GM23248 (cell line): ENCODE measurements at regions not wholly inside any gene's neighbourhood (a gene's known extent, or its start where the extent isn't known, plus 50 kb on each side); places are given as distances from the start of the nearest gene placed in this dataset.
"Not testable (repeated sequence)": the region's sequence is repeated elsewhere in the genome, so short reads cannot be mapped to it uniquely, and the experiment has no call there.

ENCODE experiments used
- DNase-seq: peaks from one replicate; pipeline ENCODE4 v3.0.0-alpha.2; 2015
- H2AFZ ChIP-seq: fragments of 200-600 bp; sonication (generic); 2 replicates; pipeline ENCODE4 v1.6.1; 2016; ENCODE audit warnings: antibody characterized with exemption
- H3F3A ChIP-seq: fragments of 200-600 bp; sonication (generic); 2 replicates; pipeline ENCODE4 v1.6.1; 2016; ENCODE audit warnings: mild to moderate bottlenecking, antibody characterized with exemption, mixed run types; ENCODE audit not compliant: insufficient read depth
- H3K27ac ChIP-seq: fragments of 200-600 bp; sonication (generic); 2 replicates; pipeline ENCODE4 v1.5.1; 2016; ENCODE audit warnings: mild to moderate bottlenecking
- H3K27me3 ChIP-seq: fragments of 200-600 bp; sonication (generic); replicated peaks from 2 replicates; pipeline ENCODE4 v1.6.1; 2016; ENCODE audit warnings: mild to moderate bottlenecking; ENCODE audit not compliant: insufficient read depth
- H3K36me3 ChIP-seq: fragments of 200-600 bp; sonication (generic); 2 replicates; pipeline ENCODE4 v1.6.1; 2016; ENCODE audit warnings: low read depth, mild to moderate bottlenecking
- H3K4me1 ChIP-seq: fragments of 200-600 bp; sonication (generic); 2 replicates; pipeline ENCODE4 v1.6.1; 2016; ENCODE audit warnings: mild to moderate bottlenecking; ENCODE audit not compliant: insufficient read depth
- H3K4me2 ChIP-seq: fragments of 200-600 bp; sonication (generic); one replicate; pipeline ENCODE4 v1.6.1; 2016; ENCODE audit warnings: mild to moderate bottlenecking; ENCODE audit not compliant: unreplicated experiment
- H3K4me3 ChIP-seq: fragments of 200-600 bp; sonication (generic); 2 replicates; pipeline ENCODE4 v1.5.1; 2016; ENCODE audit warnings: mild to moderate bottlenecking
- H3K79me2 ChIP-seq: fragments of 200-600 bp; sonication (generic); 2 replicates; pipeline ENCODE4 v1.6.1; 2016; ENCODE audit warnings: mild to moderate bottlenecking; ENCODE audit not compliant: insufficient read depth
- H3K9ac ChIP-seq: fragments of 200-600 bp; sonication (generic); 2 replicates; pipeline ENCODE4 v1.6.1; 2016; ENCODE audit warnings: mild to moderate bottlenecking
- H3K9me2 ChIP-seq: fragments of 200-600 bp; sonication (generic); 2 replicates; pipeline ENCODE4 v1.6.1; 2016; ENCODE audit warnings: mixed run types, mild to moderate bottlenecking, moderate library complexity; ENCODE audit not compliant: insufficient read depth
- H3K9me3 ChIP-seq: fragments of 200-600 bp; sonication (generic); one replicate; pipeline ENCODE4 v1.6.1; 2017; ENCODE audit warnings: low read depth
- H4K20me1 ChIP-seq: fragments of 200-600 bp; sonication (generic); 2 replicates; pipeline ENCODE4 v1.6.0; 2016; ENCODE audit not compliant: insufficient read depth
- EZH2 ChIP-seq: fragments of 200-600 bp; sonication (generic); IDR thresholded peaks from 2 replicates; pipeline ENCODE4 v1.6.1; 2018; ENCODE audit warnings: antibody characterized with exemption, mild to moderate bottlenecking; ENCODE audit not compliant: insufficient read depth, poor library complexity, severe bottlenecking
- EZH2phosphoT487 ChIP-seq: fragments of 200-600 bp; sonication (generic); IDR thresholded peaks from 2 replicates; pipeline ENCODE4 v1.6.1; 2018; ENCODE audit warnings: antibody characterized with exemption, moderate library complexity, mild to moderate bottlenecking, low read depth; ENCODE audit not compliant: insufficient read depth
- WGBS, 2 experiments: methylation state at CpG; one replicate each; pipeline ENCODE4 v1.1.6; 2015 to 2017; ENCODE audit warnings: low lambda C conversion rate in 2 of 2, low coverage in 1 of 2; ENCODE audit errors: missing lambda C conversion rate in 2 of 2; 5-methylcytosine and 5-hydroxymethylcytosine counted together
- in situ Hi-C: fragments of 300-500 bp; cut with MboI; formaldehyde crosslinking; loops from 2 replicates; pipeline ENCODE4 v1.15.0; 2020

- in situ Hi-C loops = no loop called here
- H4K20me1 ChIP-seq = no peaks in the 10 kb centered on the region
- TF ChIP-seq EZH2 = no peak
- no peak overlapping the region for H3K4me3 ChIP-seq
- H3K4me1 ChIP-seq = peaks cover 15% of the 10 kb centered on the region
- H3K79me2 ChIP-seq = no peaks in the 10 kb centered on the region
- no peak overlapping the region for H3K9ac ChIP-seq
- H3K27me3 ChIP-seq = no peaks in the 10 kb centered on the region
- WGBS, 2 experiments = 63 to 69% methylated on average over 1 of the region's 1 CpG
- no peak overlapping the region for H3K4me2 ChIP-seq
- H3K9me2 ChIP-seq = no peaks in the 10 kb centered on the region
- H3K9me3 ChIP-seq = no peaks in the 10 kb centered on the region
- H3K36me3 ChIP-seq = no peaks in the 10 kb centered on the region
- DNase-seq = peak; percentile 33
- no peak overlapping the region for H2AFZ ChIP-seq
- peaks cover 19% of the 10 kb centered on the region; the same call in 1 of the 2 replicates for H3F3A ChIP-seq
- no peak overlapping the region for H3K27ac ChIP-seq
These were observed 261.5 kb downstream of the TLE1 start for GRCh38 chr9:81427870-81428269.

GRCh38 chr9:81424431-81424830, 264.9 kb downstream of the TLE1 start:
- Histone ChIP-seq H3K9me3 (no peaks in the 10 kb centered on the region), H3K27me3 (no peaks in the 10 kb centered on the region), H3K27ac (no peak overlapping the region), H3K79me2 (no peaks in the 10 kb centered on the region), H3K9ac (no peak overlapping the region), H2AFZ (no peak overlapping the region), H3F3A (no peaks in the 10 kb centered on the region), H3K4me2 (no peak overlapping the region), H3K9me2 (no peaks in the 10 kb centered on the region), H3K36me3 (no peaks in the 10 kb centered on the region), H4K20me1 (no peaks in the 10 kb centered on the region), H3K4me3 (no peak overlapping the region), H3K4me1 (no peaks in the 10 kb centered on the region)
- no peak for TF ChIP-seq EZH2
- no peak for TF ChIP-seq EZH2phosphoT487
- DNase-seq = peak; percentile 16
- in situ Hi-C loops = no loop called here
- 0 to 4% methylated on average over 1 of the region's 1 CpG for WGBS, 2 experiments

GRCh38 chr9:81423589-81424326, 265.6 kb downstream of the TLE1 start:
- Histone ChIP-seq H3K4me2 (no peak overlapping the region), H4K20me1 (no peaks in the 10 kb centered on the region)
- in situ Hi-C loops = no loop called here

GRCh38 chr9:81421090-81421489, 268.3 kb downstream of the TLE1 start:
- H4K20me1 ChIP-seq, H3K36me3 ChIP-seq, H2AFZ ChIP-seq, H3K4me3 ChIP-seq, H3K9me2 ChIP-seq, DNase-seq, H3K9me3 ChIP-seq, H3F3A ChIP-seq, H3K4me2 ChIP-seq, H3K4me1 ChIP-seq, H3K27me3 ChIP-seq, H3K79me2 ChIP-seq, H3K27ac ChIP-seq, in situ Hi-C loops, H3K9ac ChIP-seq: not testable (repeated sequence)
- 37 to 41% methylated on average over 3 of the region's 3 CpGs for WGBS, 2 experiments

More at GRCh38 chr9:81423589-81424326, 265.6 kb downstream of the TLE1 start:
- H3K4me3 ChIP-seq = no peak overlapping the region
- TF ChIP-seq EZH2phosphoT487 (no peak), EZH2 (no peak)
- no peaks in the 10 kb centered on the region for H3F3A ChIP-seq
- no peaks in the 10 kb centered on the region for H3K4me1 ChIP-seq
- no peaks in the 10 kb centered on the region for H3K36me3 ChIP-seq
- H3K9ac ChIP-seq = no peak overlapping the region
- no peak overlapping the region for H2AFZ ChIP-seq
- no peak overlapping the region for H3K27ac ChIP-seq
- no peaks in the 10 kb centered on the region for H3K27me3 ChIP-seq
- no peak for DNase-seq
- H3K9me2 ChIP-seq = no peaks in the 10 kb centered on the region
- no peaks in the 10 kb centered on the region for H3K9me3 ChIP-seq
- H3K79me2 ChIP-seq = no peaks in the 10 kb centered on the region

GRCh38 chr9:81420024-81420423, 269.3 kb downstream of the TLE1 start:
- H4K20me1 ChIP-seq = no peaks in the 10 kb centered on the region
- no peak overlapping the region for H3K27ac ChIP-seq
- no peaks in the 10 kb centered on the region for H3K4me1 ChIP-seq
- 56 to 70% methylated on average over 1 of the region's 1 CpG for WGBS, 2 experiments
- no peak overlapping the region for H2AFZ ChIP-seq
- H3K27me3 ChIP-seq = 0 out of 2 replicates have a peak, but pooled peaks cover 2% of the 10 kb centered on the region
- H3F3A ChIP-seq = no peaks in the 10 kb centered on the region
- in situ Hi-C loops = no loop called here
- no peaks in the 10 kb centered on the region for H3K36me3 ChIP-seq
- no peak overlapping the region for H3K4me3 ChIP-seq
- no peak for DNase-seq
- no peaks in the 10 kb centered on the region for H3K9me3 ChIP-seq
- no peaks in the 10 kb centered on the region for H3K79me2 ChIP-seq
- H3K9me2 ChIP-seq = no peaks in the 10 kb centered on the region
- TF ChIP-seq EZH2phosphoT487 (no peak), EZH2 (no peak)
- no peak overlapping the region for H3K4me2 ChIP-seq
- no peak overlapping the region for H3K9ac ChIP-seq
